Hematopoietic multipotent progenitor cell treated with erythropoietin and hydrocortisone succinate and interleukin-3 and kit ligand, for 4 days (in vitro differentiated cells): ENCODE measurements at regions not wholly inside any gene's neighbourhood (a gene's known extent, or its start where the extent isn't known, plus 50 kb on each side); places are given as distances from the start of the nearest gene placed in this dataset.
"Not testable (repeated sequence)": the region's sequence is repeated elsewhere in the genome, so short reads cannot be mapped to it uniquely, and the experiment has no call there.

Source experiments
- DNase-seq: peaks from one replicate; pipeline ENCODE4 v3.0.0-alpha.2; 2015

DNA sequence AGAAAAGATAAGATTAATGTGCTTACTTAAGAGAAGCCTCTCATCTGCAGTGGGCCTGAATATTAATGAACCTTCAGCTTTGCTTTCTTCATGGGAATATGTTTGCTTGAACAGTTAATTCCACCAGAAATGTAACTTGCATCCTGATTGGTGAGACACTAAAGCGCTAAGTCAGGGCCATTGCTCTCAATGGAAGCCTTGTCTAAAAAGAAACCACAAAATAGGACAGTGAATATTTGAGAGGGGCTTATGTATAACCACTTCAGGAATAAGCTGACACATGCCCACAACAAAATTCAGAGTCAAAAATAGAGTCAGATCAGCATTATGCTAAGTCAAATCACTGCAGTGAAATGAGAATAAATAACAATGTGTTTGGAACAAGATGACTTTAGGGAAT lies 1125.8 kb downstream of the STIM2 start:
- no peak for DNase-seq

- no peak for DNase-seq
Measured at GRCh38 chr4:28001698-28002097, 1141.1 kb downstream of the STIM2 start.

- no peak for DNase-seq
Measured at GRCh38 chr4:28004520-28004919, 1143.9 kb downstream of the STIM2 start.

- no peak for DNase-seq
Measured at GRCh38 chr4:28006021-28006420, 1145.4 kb downstream of the STIM2 start.

DNA sequence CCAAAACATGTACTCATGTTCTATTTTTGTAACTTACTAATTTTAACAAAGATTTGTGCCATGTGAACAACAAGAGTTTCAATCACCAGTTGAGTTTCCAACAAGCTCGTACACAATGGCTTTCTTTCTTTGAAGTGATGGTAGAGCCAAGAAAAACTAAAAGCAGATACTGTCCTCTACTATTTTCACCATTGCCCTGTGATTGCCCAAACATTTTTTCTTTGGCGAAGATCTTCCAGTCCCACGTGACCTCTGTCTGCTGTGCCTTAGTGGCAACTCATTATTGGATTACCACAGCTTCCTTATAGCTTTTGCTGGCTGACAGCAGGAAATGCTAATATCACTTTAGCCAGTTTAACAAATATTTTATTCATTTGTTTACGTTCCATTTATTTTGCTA lies 1147.1 kb downstream of the STIM2 start:
- DNase-seq = no peak

DNA sequence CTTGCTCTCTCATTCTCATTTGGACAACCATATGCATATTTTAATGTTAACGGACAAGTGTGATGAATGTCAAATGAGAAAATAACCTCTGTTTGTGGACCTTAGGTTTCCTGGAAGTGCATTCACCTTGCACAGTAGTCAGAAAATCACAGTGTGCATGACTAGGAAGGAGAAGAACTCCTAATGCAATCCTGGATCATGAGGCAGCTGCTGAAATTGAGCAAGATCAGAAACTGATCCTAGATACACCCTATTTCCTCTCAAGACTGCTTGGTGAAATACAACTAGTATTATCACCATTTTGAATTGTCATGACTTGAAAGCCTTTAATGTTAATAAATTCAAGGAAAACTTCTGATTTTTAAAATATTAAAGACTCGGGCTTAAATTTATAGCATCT lies 1148.9 kb downstream of the STIM2 start:
- no peak for DNase-seq

- DNase-seq = no peak
Measured at GRCh38 chr4:28010577-28011240, 1150.1 kb downstream of the STIM2 start.

GRCh38 chr4:28014469-28014868 lies 1153.8 kb downstream of the STIM2 start:
- no peak for DNase-seq

- no peak for DNase-seq
Measured at GRCh38 chr4:28015996-28016395, 1155.4 kb downstream of the STIM2 start.

GRCh38 chr4:28038253-28038652 lies 1177.6 kb downstream of the STIM2 start:
- not testable (repeated sequence) for DNase-seq

DNA sequence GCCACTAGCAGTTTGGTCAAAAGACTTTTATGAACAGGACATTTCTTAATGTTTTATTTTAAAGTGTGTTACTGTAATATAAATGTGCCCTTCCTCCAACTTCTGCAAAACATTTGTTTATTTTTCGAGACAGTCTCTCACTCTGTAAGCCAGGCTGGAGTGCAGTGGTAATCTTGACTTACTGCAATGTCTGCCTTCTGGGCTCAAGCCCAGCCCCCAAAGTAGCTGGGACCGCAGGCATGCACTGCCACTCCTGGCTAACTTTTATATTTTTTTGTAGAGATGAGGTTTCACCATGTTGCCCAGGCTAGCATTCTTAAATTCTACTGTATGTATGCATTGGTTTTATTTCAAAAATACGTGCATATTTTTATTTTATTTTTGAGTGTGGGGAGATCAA lies 1201.9 kb downstream of the STIM2 start:
- no peak for DNase-seq

DNA sequence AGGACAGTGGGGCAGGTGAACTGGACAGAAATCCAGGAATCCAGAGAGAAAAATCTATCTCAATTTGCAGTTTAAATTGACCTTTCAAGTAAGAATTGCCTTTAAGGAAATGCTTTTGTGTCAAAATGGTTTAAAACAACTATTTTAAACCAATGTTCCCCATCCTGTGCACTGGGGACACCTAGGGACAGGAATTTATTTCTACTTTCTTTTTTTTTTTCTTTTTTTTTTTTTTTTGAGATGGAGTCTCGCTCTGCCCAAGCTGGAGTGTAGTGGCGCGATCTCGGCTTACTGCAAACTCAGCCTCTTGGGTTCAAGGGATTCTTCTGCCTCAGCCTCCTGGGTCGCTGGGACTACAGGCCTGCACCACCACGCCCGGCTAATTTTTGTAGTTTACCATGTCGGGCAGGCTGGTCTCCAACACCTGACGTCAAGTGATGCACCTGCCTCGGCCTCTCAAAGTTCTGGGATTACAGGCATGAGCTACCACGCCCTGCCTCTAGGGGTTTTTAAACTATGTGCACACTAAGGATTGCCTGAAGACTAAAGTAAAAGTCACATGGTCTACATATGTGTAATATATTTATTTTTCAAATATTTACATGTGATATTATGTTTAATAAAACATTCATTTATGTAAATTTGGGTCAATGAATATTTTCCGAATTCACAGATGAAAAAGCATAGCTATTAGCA lies 1213.4 kb downstream of the STIM2 start:
- no peak for DNase-seq

- no peak for DNase-seq
Measured at GRCh38 chr4:28075401-28075956, 1214.8 kb downstream of the STIM2 start.

GRCh38 chr4:28077203-28077602 lies 1216.6 kb downstream of the STIM2 start:
- DNase-seq = not testable (repeated sequence)

DNA sequence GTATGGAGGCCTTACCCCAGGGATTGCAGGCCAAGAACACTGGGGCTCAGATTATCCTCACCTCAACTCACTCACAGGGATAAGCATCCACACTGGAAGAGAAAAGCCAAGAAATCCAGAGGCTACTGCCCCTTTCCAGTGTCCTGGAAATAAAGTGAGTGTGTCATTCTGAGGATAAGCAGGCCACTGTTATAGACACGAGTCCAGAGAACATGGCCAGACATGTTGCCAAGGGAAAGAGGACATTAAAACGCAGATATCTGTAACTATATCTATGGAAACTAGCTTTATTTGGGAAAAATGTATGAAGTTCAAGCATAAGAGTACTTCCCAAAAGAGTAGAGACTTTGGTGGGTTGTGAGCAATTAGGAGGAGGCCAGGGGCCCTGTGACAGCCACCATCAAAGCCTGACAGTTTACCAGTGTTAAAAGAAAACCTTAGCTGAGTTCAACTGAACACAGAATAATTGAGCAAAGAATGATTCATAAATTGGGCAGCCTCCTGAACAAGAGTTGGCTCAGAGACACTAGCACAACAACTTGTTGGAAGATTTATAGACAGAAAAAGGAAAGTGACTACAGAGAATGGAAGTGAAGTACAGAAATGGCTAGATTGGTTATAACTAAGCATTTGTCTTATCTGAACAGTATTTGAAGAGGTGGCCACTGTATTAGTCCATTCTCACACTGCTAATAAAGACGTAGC lies 1222.2 kb downstream of the STIM2 start:
- DNase-seq = no peak

GRCh38 chr4:28092610-28093009 lies 1232.0 kb downstream of the STIM2 start:
- no peak for DNase-seq

- DNase-seq = no peak
Measured at GRCh38 chr4:28093071-28093470, 1232.4 kb downstream of the STIM2 start.

GRCh38 chr4:28101583-28101982 lies 1240.9 kb downstream of the STIM2 start:
- no peak for DNase-seq

- DNase-seq = no peak
Measured at GRCh38 chr4:28105271-28105859, 1244.7 kb downstream of the STIM2 start.

DNA sequence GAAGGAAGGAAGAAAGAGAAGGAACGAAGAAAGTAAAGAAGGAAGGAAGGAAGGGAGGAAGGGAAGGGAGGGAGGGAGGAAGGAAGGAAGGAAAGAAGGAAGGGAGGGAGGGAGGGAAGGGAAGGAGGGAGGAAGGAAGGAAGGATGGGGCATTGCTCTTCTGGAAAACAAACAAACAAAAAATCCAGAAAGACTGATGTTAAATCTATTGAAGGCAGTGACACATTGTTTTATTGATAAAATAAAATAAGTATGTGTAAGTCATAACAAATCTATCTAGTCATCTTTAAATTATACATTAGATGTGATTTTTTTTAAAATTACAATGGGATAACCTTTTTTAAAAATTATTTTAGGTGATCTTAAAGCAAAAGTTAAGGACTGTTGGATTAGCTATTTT lies 1245.5 kb downstream of the STIM2 start:
- no peak for DNase-seq

DNA sequence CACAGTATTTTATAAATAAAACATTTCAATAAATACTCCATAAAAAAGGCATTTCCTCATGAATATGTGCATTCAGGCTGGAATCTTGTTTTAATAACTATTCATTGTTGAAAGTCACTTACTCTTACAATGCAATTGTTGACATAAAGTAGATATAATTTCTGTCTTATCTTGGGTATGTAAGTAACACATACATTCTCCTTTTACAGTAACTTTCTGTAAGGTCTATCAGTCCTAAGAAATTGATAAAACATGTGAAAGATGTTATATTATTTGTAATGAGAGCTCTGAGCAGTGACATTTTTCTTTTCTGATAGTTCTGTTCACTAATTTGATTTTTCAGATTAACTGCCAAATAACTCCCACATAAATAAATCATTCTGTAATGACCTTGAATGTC lies 1249.2 kb downstream of the STIM2 start:
- no peak for DNase-seq

GRCh38 chr4:28112691-28113335 lies 1252.2 kb downstream of the STIM2 start:
- DNase-seq = not testable (repeated sequence)

- DNase-seq = not testable (repeated sequence)
Measured at GRCh38 chr4:28113586-28113985, 1252.9 kb downstream of the STIM2 start.
